T-helper 2 cell treated with Interferon-gamma antibody and Interleukin-4, amounts not matched to agents 5 μg/mL and 100 μg/mL, for 36 hours (primary cell): ENCODE measurements at regions not wholly inside any gene's neighbourhood (a gene's known extent, or its start where the extent isn't known, plus 50 kb on each side); places are given as distances from the start of the nearest gene placed in this dataset.

ENCODE experiments used
- DNase-seq: peaks from one replicate; pipeline ENCODE4 v3.0.0; 2021; ENCODE audit warnings: low spot score
- H3K27ac Mint-ChIP-seq: one replicate; pipeline ENCODE4 v1.8.0; 2021; ENCODE audit warnings: mild to moderate bottlenecking, mixed read lengths
- H3K27me3 Mint-ChIP-seq: one replicate; pipeline ENCODE4 v1.8.0; 2021; ENCODE audit warnings: low read depth, mixed read lengths
- H3K36me3 Mint-ChIP-seq: one replicate; pipeline ENCODE4 v1.8.0; 2021; ENCODE audit warnings: low read depth, mixed read lengths
- H3K4me1 Mint-ChIP-seq: one replicate; pipeline ENCODE4 v1.8.0; 2021; ENCODE audit warnings: low read depth, mixed read lengths
- H3K4me3 Mint-ChIP-seq: one replicate; pipeline ENCODE4 v1.8.0; 2022; ENCODE audit warnings: mild to moderate bottlenecking, moderate library complexity, mixed read lengths
- H3K9me3 Mint-ChIP-seq: one replicate; pipeline ENCODE4 v1.8.0; 2021; ENCODE audit warnings: mixed read lengths

GRCh38 chr10:113240736-113241135 lies 290.7 kb downstream of the TCF7L2 start:
- no peaks in the 10 kb centered on the region for H3K36me3 Mint-ChIP-seq
- no peak overlapping the region for H3K4me3 Mint-ChIP-seq
- H3K4me1 Mint-ChIP-seq: no peaks in the 10 kb centered on the region
- peaks cover 7% of the 10 kb centered on the region for H3K27me3 Mint-ChIP-seq
- no peak for DNase-seq
- no peaks in the 10 kb centered on the region for H3K9me3 Mint-ChIP-seq
- H3K27ac Mint-ChIP-seq: no peak overlapping the region

DNA sequence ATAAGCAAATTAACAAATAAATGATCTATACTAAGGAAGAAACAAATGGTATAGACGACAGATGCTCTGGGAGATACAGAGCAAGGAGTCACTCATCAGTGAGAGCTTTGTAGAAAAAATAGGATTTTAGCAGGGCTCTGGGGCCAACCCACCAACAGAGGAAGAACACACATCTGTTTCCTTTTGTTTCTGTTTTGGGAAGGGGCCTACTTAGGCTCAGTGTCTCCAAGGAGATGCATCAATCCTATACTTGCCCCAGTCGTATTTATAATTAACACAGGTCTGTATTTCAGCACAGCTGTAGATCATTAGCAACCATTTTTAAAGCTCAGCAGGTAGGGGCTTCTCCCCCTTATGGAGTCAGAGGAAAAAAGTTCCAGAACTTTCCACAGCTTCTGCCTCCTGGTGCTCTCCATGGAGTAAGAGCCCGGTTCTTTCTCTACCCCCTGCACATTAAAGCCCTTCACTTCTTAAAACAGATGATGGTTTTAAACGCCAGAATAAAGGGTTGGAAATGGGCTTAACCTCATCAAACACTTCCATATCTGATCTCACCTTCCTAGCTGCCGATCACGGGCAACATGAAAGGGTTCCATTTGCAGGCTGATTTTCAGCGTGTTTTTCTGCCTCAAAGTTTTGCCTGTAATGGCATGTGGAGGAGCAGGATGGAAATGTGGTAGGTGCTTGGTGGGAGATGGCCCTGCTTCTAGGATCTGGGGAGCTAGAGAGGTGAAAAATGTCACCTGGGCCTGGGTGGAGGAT lies 291.7 kb downstream of the TCF7L2 start:
- Mint-ChIP-seq H3K9me3 (no peaks in the 10 kb centered on the region), H3K36me3 (no peaks in the 10 kb centered on the region), H3K27me3 (peaks cover 7% of the 10 kb centered on the region), H3K4me3 (no peak overlapping the region), H3K27ac (no peak overlapping the region), H3K4me1 (no peaks in the 10 kb centered on the region)
- no peak for DNase-seq

DNA sequence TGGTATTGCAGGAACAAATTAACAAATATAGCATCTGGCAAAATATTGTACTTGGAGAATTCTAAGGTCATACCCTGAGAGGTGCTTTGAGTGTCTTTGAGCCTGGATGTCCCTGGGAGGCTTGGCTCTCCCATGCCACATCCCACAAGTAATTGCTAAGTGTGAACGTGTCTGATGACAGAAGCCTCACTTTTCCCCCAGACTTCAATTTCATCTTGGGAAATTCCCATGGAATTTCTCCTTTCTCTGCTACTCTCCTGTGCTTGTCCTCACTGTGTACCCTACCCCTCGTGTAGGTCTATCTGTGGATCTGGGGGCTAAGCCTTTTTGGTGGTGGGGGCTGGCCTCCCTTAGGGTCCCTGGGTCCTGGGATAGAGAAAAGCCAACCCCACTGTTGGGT lies 293.3 kb downstream of the TCF7L2 start:
- peaks cover 7% of the 10 kb centered on the region for H3K27me3 Mint-ChIP-seq

DNA sequence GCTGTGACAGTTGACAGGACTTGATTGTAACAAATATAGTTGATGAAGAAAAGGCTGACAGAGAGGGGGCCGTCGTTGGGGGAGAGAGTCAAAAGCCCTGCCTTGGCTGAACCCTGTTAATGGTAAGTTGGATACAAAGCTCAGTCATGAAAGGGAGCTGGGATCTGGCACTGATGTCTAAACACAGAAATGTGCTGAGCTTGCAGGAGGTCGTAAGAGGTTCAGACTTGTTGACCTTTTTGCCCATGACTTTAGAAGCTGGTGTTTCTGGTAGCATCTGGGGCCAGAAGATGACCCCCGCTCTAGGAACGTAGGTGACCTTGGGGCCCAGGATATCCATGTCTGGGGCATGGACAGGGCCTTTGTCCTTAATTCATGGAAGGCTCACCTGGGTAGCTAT lies 294.7 kb downstream of the TCF7L2 start:
- Mint-ChIP-seq H3K27ac (no peak overlapping the region), H3K27me3 (peaks cover 4% of the 10 kb centered on the region), H3K36me3 (no peaks in the 10 kb centered on the region), H3K9me3 (no peaks in the 10 kb centered on the region), H3K4me3 (no peak overlapping the region), H3K4me1 (no peaks in the 10 kb centered on the region)
- no peak for DNase-seq

More for the DNA sequence above, 293.3 kb downstream of the TCF7L2 start:
- H3K27ac Mint-ChIP-seq: no peak overlapping the region
- no peaks in the 10 kb centered on the region for H3K4me1 Mint-ChIP-seq
- no peak for DNase-seq
- no peaks in the 10 kb centered on the region for H3K36me3 Mint-ChIP-seq
- H3K9me3 Mint-ChIP-seq: no peaks in the 10 kb centered on the region
- H3K4me3 Mint-ChIP-seq: no peak overlapping the region

DNA sequence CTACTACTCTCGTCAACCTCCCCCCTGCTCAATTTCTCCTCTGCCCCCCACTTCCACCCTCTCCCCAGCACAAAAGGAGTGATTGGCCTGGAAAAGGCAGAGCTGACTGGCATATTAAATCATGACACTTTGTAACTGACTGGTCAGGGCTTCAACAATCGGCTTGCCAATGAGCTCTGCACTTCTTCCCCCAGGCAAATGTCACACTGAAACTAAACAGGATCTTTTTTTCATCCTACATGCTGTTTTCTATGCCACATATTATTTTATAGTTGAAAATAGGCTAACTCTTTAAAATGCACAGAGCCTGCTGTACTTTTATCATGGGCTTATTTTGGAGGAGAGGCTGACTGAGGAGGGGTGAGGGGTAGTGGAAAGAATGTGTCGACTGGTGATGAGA lies 295.2 kb downstream of the TCF7L2 start:
- H3K27ac Mint-ChIP-seq: no peak overlapping the region
- no peak overlapping the region for H3K4me3 Mint-ChIP-seq
- no peaks in the 10 kb centered on the region for H3K36me3 Mint-ChIP-seq
- no peak for DNase-seq
- H3K4me1 Mint-ChIP-seq: no peaks in the 10 kb centered on the region
- H3K27me3 Mint-ChIP-seq: no peaks in the 10 kb centered on the region
- H3K9me3 Mint-ChIP-seq: no peaks in the 10 kb centered on the region

GRCh38 chr10:113247050-113247449 lies 297.0 kb downstream of the TCF7L2 start:
- no peaks in the 10 kb centered on the region for H3K36me3 Mint-ChIP-seq
- no peaks in the 10 kb centered on the region for H3K9me3 Mint-ChIP-seq
- H3K27me3 Mint-ChIP-seq: no peaks in the 10 kb centered on the region
- H3K4me3 Mint-ChIP-seq: no peak overlapping the region
- H3K27ac Mint-ChIP-seq: no peak overlapping the region
- H3K4me1 Mint-ChIP-seq: no peaks in the 10 kb centered on the region
- no peak for DNase-seq

GRCh38 chr10:113252650-113253618 lies 299.9 kb upstream of the HABP2 start:
- Mint-ChIP-seq H3K4me1 (no peaks in the 10 kb centered on the region), H3K36me3 (no peaks in the 10 kb centered on the region), H3K27ac (no peak overlapping the region), H3K27me3 (peaks cover 4% of the 10 kb centered on the region), H3K9me3 (no peaks in the 10 kb centered on the region), H3K4me3 (no peak overlapping the region)
- no peak for DNase-seq

DNA sequence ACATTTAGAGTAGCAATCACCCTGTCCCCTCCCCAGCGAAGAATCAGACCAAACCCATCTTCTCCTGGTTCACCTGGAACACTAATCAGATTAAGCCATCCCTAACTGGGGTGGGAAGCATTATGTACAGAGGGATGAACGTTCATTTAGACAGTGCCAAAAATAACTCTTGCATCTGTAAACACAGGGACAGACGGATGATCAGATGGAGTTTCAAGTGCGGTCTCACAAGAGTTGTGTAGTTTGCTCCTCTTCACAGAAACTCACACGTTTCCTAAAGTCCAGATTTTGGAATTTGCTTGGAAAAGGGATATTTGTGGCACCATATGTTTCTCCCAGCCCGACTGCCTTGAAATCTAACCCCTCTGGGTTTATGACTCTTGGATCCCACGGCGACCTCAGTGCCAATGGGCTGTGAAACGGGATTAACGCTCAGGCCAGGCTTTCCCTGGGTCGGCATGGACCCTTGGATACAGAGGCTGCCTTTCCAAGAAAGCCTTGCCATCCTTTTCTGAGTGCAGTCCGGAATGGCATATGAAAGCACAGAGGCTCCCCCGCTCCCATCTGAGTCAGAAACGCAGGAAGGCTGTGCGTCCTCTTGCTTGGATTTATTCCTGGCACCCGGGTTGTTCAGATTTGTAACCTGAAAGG lies 293.2 kb upstream of the HABP2 start:
- no peak for DNase-seq
- H3K27me3 Mint-ChIP-seq: peaks cover 3% of the 10 kb centered on the region
- H3K4me1 Mint-ChIP-seq: no peaks in the 10 kb centered on the region
- H3K9me3 Mint-ChIP-seq: no peaks in the 10 kb centered on the region
- no peaks in the 10 kb centered on the region for H3K36me3 Mint-ChIP-seq
- no peak overlapping the region for H3K27ac Mint-ChIP-seq
- no peak overlapping the region for H3K4me3 Mint-ChIP-seq

DNA sequence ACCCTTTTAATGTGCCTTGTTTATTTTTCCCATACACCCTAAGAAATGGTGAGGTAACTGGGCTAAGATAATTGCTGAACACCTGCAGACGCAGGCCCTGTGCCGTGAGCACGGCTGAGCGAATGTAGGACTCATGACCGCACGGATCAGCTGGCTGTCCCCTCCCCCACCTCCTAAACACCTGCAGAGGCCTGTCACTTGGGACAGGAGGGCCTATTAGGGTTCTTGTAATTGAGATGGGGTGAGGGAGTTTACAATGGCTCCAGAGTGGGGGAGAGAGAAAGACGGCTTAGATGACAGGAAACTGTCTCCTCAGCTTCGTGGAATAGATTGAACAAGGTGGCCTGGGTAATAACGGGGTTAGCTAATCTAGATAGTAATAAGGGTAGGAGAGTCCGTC lies 291.7 kb upstream of the HABP2 start:
- DNase-seq: no peak
- Mint-ChIP-seq H3K36me3 (no peaks in the 10 kb centered on the region), H3K4me3 (no peak overlapping the region), H3K27me3 (peaks cover 3% of the 10 kb centered on the region), H3K9me3 (no peaks in the 10 kb centered on the region), H3K27ac (no peak overlapping the region), H3K4me1 (no peaks in the 10 kb centered on the region)

GRCh38 chr10:113261611-113262091 lies 291.2 kb upstream of the HABP2 start:
- Mint-ChIP-seq H3K36me3 (no peaks in the 10 kb centered on the region), H3K4me1 (no peaks in the 10 kb centered on the region), H3K4me3 (no peak overlapping the region), H3K27me3 (peaks cover 3% of the 10 kb centered on the region), H3K9me3 (no peaks in the 10 kb centered on the region), H3K27ac (no peak overlapping the region)
- DNase-seq: no peak

- peaks cover 3% of the 10 kb centered on the region for H3K27me3 Mint-ChIP-seq
- no peak overlapping the region for H3K27ac Mint-ChIP-seq
- H3K4me3 Mint-ChIP-seq: no peak overlapping the region
- no peaks in the 10 kb centered on the region for H3K4me1 Mint-ChIP-seq
- DNase-seq: no peak
- no peaks in the 10 kb centered on the region for H3K36me3 Mint-ChIP-seq
- H3K9me3 Mint-ChIP-seq: no peaks in the 10 kb centered on the region
These were observed 289.8 kb upstream of the HABP2 start for GRCh38 chr10:113263056-113263455.

- Mint-ChIP-seq H3K36me3 (no peaks in the 10 kb centered on the region), H3K9me3 (no peaks in the 10 kb centered on the region), H3K27me3 (peaks cover 3% of the 10 kb centered on the region)
These were observed 288.3 kb upstream of the HABP2 start for GRCh38 chr10:113264333-113265131.

DNA sequence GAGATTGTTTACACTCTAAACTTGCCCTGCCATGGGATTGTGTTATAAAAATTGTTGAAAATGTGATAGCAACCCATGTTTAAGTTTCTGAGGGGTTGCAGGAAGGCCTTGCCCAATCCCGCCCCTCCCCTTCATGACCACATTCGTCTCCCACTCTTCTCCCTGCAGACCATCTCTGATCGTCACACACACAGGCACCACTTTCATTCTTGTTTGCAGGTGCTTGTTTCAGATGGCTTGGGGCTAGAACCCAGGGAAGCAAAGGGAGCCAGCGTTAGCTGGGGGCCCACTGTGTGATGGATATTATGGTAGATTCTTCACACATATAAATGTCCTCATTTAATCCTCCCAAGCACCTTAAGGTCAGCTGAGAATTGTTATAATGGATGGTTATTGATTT lies 286.7 kb upstream of the HABP2 start:
- H3K36me3 Mint-ChIP-seq: no peaks in the 10 kb centered on the region
- DNase-seq: no peak
- H3K9me3 Mint-ChIP-seq: no peaks in the 10 kb centered on the region
- no peak overlapping the region for H3K27ac Mint-ChIP-seq
- peaks cover 3% of the 10 kb centered on the region for H3K27me3 Mint-ChIP-seq
- H3K4me1 Mint-ChIP-seq: no peaks in the 10 kb centered on the region
- H3K4me3 Mint-ChIP-seq: no peak overlapping the region

More at GRCh38 chr10:113264333-113265131, 288.3 kb upstream of the HABP2 start:
- no peak for DNase-seq
- Mint-ChIP-seq H3K4me1 (no peaks in the 10 kb centered on the region), H3K27ac (no peak overlapping the region), H3K4me3 (no peak overlapping the region)
